HEK293 (cell line): ENCODE measurements at regions not wholly inside any gene's neighbourhood (a gene's known extent, or its start where the extent isn't known, plus 50 kb on each side); places are given as distances from the start of the nearest gene placed in this dataset.

Source experiments
- CTCF ChIA-PET: fragments of 350-600 bp; formaldehyde crosslinking; extraction: SDS; loops from one replicate; lab custom pipeline; 2021; ENCODE audit warnings: antibody characterized with exemption; lab: Yijun Ruan, JAX
- POLR2A ChIA-PET: fragments of 300-600 bp; formaldehyde crosslinking; extraction: SDS; loops from one replicate; lab custom pipeline; 2020; ENCODE audit warnings: antibody characterized with exemption, inconsistent platforms; lab: Yijun Ruan, JAX
- H3K27ac ChIP-seq: fragments of 200-500 bp; sonication (Bioruptor generic); 2 replicates; pipeline ENCODE4 v1.5.1; 2014; ENCODE audit warnings: low read depth, low read length, control low read depth, inconsistent platforms; ENCODE audit errors: extremely low read depth
- H3K36me3 ChIP-seq, 2 experiments: fragments of 200-500 bp in 1 of 2; sonication (Bioruptor generic) in 1 of 2; 1 replicate in 1 of 2; 2 replicates in 1 of 2; pipeline ENCODE4 v1.5.1; 2014 to 2017; ENCODE audit warnings: inconsistent platforms in 2 of 2, low read length in 2 of 2; ENCODE audit not compliant: control insufficient read depth in 2 of 2, insufficient read depth in 1 of 2
- H3K4me1 ChIP-seq: fragments of 200-500 bp; sonication (Bioruptor generic); 2 replicates; pipeline ENCODE4 v1.5.1; 2014; ENCODE audit warnings: mild to moderate bottlenecking, low read length, inconsistent platforms; ENCODE audit not compliant: control insufficient read depth, insufficient read depth
- H3K4me3 ChIP-seq: 2 replicates; pipeline ENCODE4 v1.5.1; 2011; ENCODE audit warnings: low read depth, mild to moderate bottlenecking, control low read depth, low read length, moderate library complexity
- H3K9me3 ChIP-seq: fragments of 200-500 bp; sonication (Bioruptor generic); 2 replicates; pipeline ENCODE4 v1.5.1; 2014; ENCODE audit warnings: low read depth, low read length, inconsistent platforms; ENCODE audit not compliant: control insufficient read depth, insufficient read depth
- GLI2 ChIP-seq: fragments of 450-650 bp; formaldehyde crosslinking; IDR thresholded peaks from 2 replicates; pipeline ENCODE4; 2017; ENCODE audit warnings: missing biosample characterization, missing genetic modification characterization, low read depth, borderline replicate concordance
- KLF16 ChIP-seq: fragments of 450-650 bp; formaldehyde crosslinking; IDR thresholded peaks from 2 replicates; pipeline ENCODE4 v1.5.1; 2017; ENCODE audit warnings: missing biosample characterization, missing genetic modification characterization
- KLF9 ChIP-seq: fragments of 450-650 bp; formaldehyde crosslinking; IDR thresholded peaks from 2 replicates; pipeline ENCODE4 v1.5.1; 2016; ENCODE audit warnings: missing biosample characterization, missing genetic modification characterization, low read depth
- PRDM10 ChIP-seq: fragments of 450-650 bp; formaldehyde crosslinking; IDR thresholded peaks from 2 replicates; pipeline ENCODE4 v1.5.1; 2016; ENCODE audit warnings: missing biosample characterization, missing genetic modification characterization
- PRDM2 ChIP-seq: fragments of 450-650 bp; formaldehyde crosslinking; IDR thresholded peaks from 2 replicates; pipeline ENCODE4 v1.5.1; 2016; ENCODE audit warnings: missing biosample characterization, missing genetic modification characterization, borderline replicate concordance
- YY1 ChIP-seq: fragments of 450-650 bp; formaldehyde crosslinking; IDR thresholded peaks from 2 replicates; pipeline ENCODE4 v1.5.1; 2018; ENCODE audit warnings: missing biosample characterization, missing genetic modification characterization
- ZBTB10 ChIP-seq: fragments of 450-650 bp; formaldehyde crosslinking; IDR thresholded peaks from 2 replicates; pipeline ENCODE4 v1.5.1; 2016; ENCODE audit warnings: missing biosample characterization, missing genetic modification characterization
- ZFP3 ChIP-seq: fragments of 450-650 bp; formaldehyde crosslinking; IDR thresholded peaks from 2 replicates; pipeline ENCODE4 v1.5.1; 2016; ENCODE audit warnings: low read depth, missing biosample characterization, missing genetic modification characterization
- ZNF121 ChIP-seq: fragments of 450-650 bp; formaldehyde crosslinking; IDR thresholded peaks from 2 replicates; pipeline ENCODE4 v1.5.1; 2016; ENCODE audit warnings: missing biosample characterization, missing genetic modification characterization
- ZNF223 ChIP-seq: fragments of 450-650 bp; formaldehyde crosslinking; IDR thresholded peaks from 2 replicates; pipeline ENCODE4 v1.5.1; 2016; ENCODE audit warnings: missing biosample characterization, missing genetic modification characterization
- ZNF560 ChIP-seq: fragments of 450-650 bp; formaldehyde crosslinking; IDR thresholded peaks from 2 replicates; pipeline ENCODE4 v1.5.1; 2017; ENCODE audit warnings: missing biosample characterization, missing genetic modification characterization, borderline replicate concordance
- ZNF585B ChIP-seq: fragments of 450-650 bp; formaldehyde crosslinking; IDR thresholded peaks from 2 replicates; pipeline ENCODE4 v1.5.1; 2016; ENCODE audit warnings: missing biosample characterization, missing genetic modification characterization
- ZNF626 ChIP-seq: fragments of 450-650 bp; sonication (Bioruptor Pico); formaldehyde crosslinking; IDR thresholded peaks from 2 replicates; pipeline ENCODE4 v1.5.1; 2018; ENCODE audit warnings: missing biosample characterization, missing genetic modification characterization, inconsistent platforms
- ZNF707 ChIP-seq: fragments of 450-650 bp; formaldehyde crosslinking; IDR thresholded peaks from 2 replicates; pipeline ENCODE4 v1.5.1; 2016; ENCODE audit warnings: missing biosample characterization, missing genetic modification characterization
- ZNF843 ChIP-seq: fragments of 450-650 bp; formaldehyde crosslinking; IDR thresholded peaks from 2 replicates; pipeline ENCODE4 v1.5.1; 2016; ENCODE audit warnings: missing biosample characterization, missing genetic modification characterization

GRCh38 chr20:51902933-51903332 lies 100.6 kb upstream of the SALL4 start (continued):
- no peak for TF ChIP-seq PRDM2 (tag by site-specific recombination)
- no peak for TF ChIP-seq YY1 (tag by site-specific recombination)
- no peak for TF ChIP-seq KLF9 (tag by site-specific recombination)
- no peak for TF ChIP-seq KLF16 (tag by site-specific recombination)
- no peak for TF ChIP-seq ZFP3 (tag by site-specific recombination)
- no peak for TF ChIP-seq ZNF223 (tag by site-specific recombination)
- no peak for TF ChIP-seq GLI2 (tag by site-specific recombination)

GRCh38 chr20:51900443-51900842 lies 98.1 kb upstream of the SALL4 start:
- Histone ChIP-seq H3K27ac (no peak overlapping the region), H3K9me3 (no peaks in the 10 kb centered on the region), H3K4me1 (no peaks in the 10 kb centered on the region), H3K4me3 (no peak overlapping the region), H3K36me3 (no peaks in the 10 kb centered on the region)
- TF ChIP-seq PRDM10, result no peak
- peak; percentile 87 for TF ChIP-seq ZNF121 (tag by site-specific recombination)
- POLR2A ChIA-PET, result no interaction called here
- CTCF ChIA-PET, result interaction anchor here (0.7 kb wide), 1 partner anchor 9 kb away, joined by 5 read pairs; no protein-coding TSS in a partner anchor

GRCh38 chr20:51899674-51900073 lies 97.4 kb upstream of the SALL4 start:
- Histone ChIP-seq H3K4me3 (no peak overlapping the region), H3K36me3 (no peaks in the 10 kb centered on the region), H3K9me3 (no peaks in the 10 kb centered on the region), H3K27ac (no peak overlapping the region), H3K4me1 (no peaks in the 10 kb centered on the region)
- POLR2A ChIA-PET, result no interaction called here
- CTCF ChIA-PET, result no interaction called here
- no peak for TF ChIP-seq ZNF843 (tag by site-specific recombination)
- TF ChIP-seq ZNF560 (tag by site-specific recombination), result no peak
- no peak for TF ChIP-seq ZNF626 (tag by site-specific recombination)
- no peak for TF ChIP-seq ZNF707
- no peak for TF ChIP-seq ZBTB10
- no peak for TF ChIP-seq ZNF585B (tag by site-specific recombination)
